ENCODE measurements at regions not wholly inside any gene's neighbourhood (a gene's known extent, or its start where the extent isn't known, plus 50 kb on each side); places are given as distances from the start of the nearest gene placed in this dataset.
"Not testable (repeated sequence)": the region's sequence is repeated elsewhere in the genome, so short reads cannot be mapped to it uniquely, and the experiment has no call there.

DNA sequence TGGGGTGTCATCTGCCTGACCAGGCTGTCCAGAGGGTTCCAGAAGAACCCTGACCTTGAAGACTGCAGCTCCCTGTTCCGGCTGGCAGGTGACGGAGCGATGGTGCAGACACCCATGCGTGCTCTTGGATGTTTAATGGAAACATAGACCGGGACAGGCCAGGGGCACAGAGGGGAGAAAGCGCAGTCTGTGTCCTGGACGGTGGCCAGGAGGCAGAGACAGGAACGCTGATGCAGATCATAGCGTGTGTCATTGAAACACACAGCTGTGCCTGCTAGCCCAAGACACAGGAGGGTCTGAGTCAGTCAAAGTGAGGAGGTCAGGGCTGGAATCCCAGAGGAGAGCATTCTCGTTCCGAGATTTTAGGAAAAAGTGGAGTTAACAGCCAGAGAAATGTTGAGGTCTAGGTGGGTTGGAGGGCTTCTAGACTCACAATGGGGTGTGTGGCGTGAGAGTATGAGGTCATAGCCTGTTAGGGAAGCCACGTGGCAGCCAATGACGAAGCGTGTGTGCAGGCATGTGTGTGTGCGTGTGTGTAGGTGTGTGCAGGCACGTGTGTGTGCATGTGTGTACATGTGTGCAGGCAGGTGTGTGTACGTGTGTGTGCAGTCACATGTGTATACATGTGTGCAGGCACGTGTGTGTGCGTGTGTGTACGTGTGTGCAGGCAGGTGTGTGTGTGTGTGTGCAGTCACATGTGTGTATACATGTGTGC is 167.0 kb downstream of the ERMARD start:
- no peak overlapping the region for H3K27ac ChIP-seq
- no peak for DNase-seq (ENCODE audit: low spot score)
- POLR2A ChIA-PET (ENCODE audit: low non-redundant PET): no interaction called here
- CTCF ChIA-PET: no interaction called here
- TF ChIP-seq, protein P1, sequence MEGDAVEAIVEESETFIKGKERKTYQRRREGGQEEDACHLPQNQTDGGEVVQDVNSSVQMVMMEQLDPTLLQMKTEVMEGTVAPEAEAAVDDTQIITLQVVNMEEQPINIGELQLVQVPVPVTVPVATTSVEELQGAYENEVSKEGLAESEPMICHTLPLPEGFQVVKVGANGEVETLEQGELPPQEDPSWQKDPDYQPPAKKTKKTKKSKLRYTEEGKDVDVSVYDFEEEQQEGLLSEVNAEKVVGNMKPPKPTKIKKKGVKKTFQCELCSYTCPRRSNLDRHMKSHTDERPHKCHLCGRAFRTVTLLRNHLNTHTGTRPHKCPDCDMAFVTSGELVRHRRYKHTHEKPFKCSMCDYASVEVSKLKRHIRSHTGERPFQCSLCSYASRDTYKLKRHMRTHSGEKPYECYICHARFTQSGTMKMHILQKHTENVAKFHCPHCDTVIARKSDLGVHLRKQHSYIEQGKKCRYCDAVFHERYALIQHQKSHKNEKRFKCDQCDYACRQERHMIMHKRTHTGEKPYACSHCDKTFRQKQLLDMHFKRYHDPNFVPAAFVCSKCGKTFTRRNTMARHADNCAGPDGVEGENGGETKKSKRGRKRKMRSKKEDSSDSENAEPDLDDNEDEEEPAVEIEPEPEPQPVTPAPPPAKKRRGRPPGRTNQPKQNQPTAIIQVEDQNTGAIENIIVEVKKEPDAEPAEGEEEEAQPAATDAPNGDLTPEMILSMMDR (conservative IDR thresholded peaks at IDR 0.05; ENCODE audit: low read depth): no peak

DNA sequence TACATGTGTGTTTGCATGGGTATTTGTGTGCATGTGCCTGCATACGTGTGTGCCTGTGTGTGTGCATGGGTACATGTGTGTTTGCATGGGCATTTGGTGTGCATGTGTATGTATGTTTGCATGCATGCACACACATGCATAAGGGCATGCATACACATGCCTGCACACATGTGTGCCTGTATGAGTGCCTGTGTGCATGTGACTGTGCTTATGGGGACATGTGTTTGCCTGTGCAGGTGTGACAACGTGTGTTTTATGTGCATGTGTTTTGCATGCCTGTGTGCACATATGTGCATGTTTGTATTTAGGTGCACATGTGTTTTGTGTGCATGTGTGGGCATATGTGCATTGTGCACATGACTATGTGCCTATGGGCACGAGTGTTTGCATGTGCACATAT is 165.7 kb downstream of the ERMARD start:
- TF ChIP-seq, protein P1 (conservative IDR thresholded peaks at IDR 0.05; ENCODE audit: low read depth): no peak
- CTCF ChIA-PET: no interaction called here
- no peak overlapping the region for H3K27ac ChIP-seq
- POLR2A ChIA-PET (ENCODE audit: low non-redundant PET): no interaction called here
- DNase-seq (ENCODE audit: low spot score): no peak

- no peak for DNase-seq (ENCODE audit: low spot score)
- CTCF ChIA-PET: no interaction called here
These were observed 164.5 kb downstream of the ERMARD start for GRCh38 chr6:169915769-169916550.

GRCh38 chr6:169913745-169914144 is 162.3 kb downstream of the ERMARD start:
- CTCF ChIA-PET; DNase-seq (ENCODE audit: low spot score); H3K27ac ChIP-seq; POLR2A ChIA-PET (ENCODE audit: low non-redundant PET): not testable (repeated sequence)

More at GRCh38 chr6:169915769-169916550, 164.5 kb downstream of the ERMARD start:
- TF ChIP-seq, protein P1 (conservative IDR thresholded peaks at IDR 0.05; ENCODE audit: low read depth): no peak
- POLR2A ChIA-PET (ENCODE audit: low non-redundant PET): no interaction called here
- H3K27ac ChIP-seq: no peak overlapping the region

- H3K27ac ChIP-seq: no peak overlapping the region
- ChIA-PET CTCF (no interaction called here), POLR2A (ENCODE audit: low non-redundant PET) (no interaction called here)
- TF ChIP-seq, protein P1 (conservative IDR thresholded peaks at IDR 0.05; ENCODE audit: low read depth): no peak
- DNase-seq (ENCODE audit: low spot score): no peak
These were observed 161.7 kb downstream of the ERMARD start for GRCh38 chr6:169913096-169913638.

DNA sequence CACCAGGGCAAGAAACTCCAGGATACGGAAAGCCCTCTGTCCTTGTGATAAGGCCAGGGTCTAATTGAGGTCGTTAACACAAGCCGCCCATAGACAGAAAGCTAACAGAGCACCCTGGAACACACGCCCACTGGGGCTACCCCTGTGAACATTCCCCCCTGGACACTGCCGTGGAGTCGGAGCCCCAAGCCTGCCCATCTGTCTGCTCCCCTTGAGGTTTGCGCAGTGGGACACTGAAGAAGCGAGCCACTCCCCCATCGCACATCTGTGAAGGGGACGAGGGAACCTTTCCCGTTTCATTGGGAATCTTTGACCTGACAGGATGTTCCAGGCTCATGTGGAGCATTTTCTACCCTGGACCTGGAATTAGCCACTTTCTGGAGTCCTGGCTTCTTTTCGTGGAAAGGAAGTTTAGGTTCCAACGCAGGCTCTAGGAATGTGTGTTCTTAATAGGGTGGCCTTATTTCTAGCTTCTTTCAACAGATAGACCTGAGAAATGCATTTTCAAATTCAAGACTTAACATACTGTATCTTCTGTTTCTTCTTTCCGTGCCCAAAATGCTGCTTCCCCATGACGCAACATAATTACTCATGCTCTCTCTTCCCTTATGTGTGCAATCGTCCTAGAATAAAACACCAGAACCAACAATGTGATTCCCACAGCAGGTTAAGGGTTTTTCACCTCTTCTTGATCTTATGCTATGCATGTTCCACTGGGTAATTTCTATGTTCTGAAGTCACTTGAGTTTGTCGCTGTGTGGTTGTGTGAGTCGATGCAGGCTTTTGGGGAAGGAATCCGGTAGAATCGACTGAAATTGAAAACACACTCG is 161.1 kb downstream of the ERMARD start:
- CTCF ChIA-PET: no interaction called here
- POLR2A ChIA-PET (ENCODE audit: low non-redundant PET): no interaction called here

More for the DNA sequence above, 161.1 kb downstream of the ERMARD start:
- no peak for DNase-seq (ENCODE audit: low spot score)
- no peak overlapping the region for H3K27ac ChIP-seq
- TF ChIP-seq, protein P1 (conservative IDR thresholded peaks at IDR 0.05; ENCODE audit: low read depth): no peak

Measured in RWPE1 (cell line).